ENCODE measurements at regions not wholly inside any gene's neighbourhood (a gene's known extent, or its start where the extent isn't known, plus 50 kb on each side); places are given as distances from the start of the nearest gene placed in this dataset.

DNA sequence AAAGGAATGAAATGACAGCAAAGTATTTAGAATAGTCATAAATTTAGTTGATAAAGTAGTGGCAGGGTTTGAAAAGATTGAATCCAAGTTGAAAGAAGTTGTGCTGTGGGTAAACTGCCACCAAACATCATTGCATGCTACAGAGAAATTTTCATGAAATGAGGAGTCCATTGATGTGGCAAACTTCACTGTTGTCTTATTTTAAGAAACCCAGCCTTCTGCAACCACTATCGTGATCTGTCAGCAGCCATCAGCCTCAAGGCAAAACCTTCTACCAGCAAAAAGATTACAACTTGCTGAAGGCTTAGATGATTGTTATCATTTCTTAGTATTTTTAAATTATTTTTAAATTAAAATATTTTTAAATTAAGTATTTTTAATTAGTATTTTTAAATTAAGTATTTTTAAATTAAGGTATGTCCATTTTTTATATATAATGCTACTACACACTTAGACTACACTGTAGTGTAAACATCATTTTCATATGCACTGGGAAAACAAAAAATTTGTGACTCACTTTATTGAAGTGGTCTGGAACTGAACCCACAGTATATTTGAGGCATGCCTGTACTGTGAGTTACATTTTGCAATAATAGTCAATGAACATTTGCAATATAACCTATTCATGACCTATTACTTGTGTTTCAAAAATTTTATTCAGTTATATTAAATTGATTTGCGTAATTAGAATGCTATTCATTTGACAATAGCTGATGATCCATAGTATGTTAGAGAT lies 67.2 kb upstream of the SYT1 start:
- TF ChIP-seq, protein P1, sequence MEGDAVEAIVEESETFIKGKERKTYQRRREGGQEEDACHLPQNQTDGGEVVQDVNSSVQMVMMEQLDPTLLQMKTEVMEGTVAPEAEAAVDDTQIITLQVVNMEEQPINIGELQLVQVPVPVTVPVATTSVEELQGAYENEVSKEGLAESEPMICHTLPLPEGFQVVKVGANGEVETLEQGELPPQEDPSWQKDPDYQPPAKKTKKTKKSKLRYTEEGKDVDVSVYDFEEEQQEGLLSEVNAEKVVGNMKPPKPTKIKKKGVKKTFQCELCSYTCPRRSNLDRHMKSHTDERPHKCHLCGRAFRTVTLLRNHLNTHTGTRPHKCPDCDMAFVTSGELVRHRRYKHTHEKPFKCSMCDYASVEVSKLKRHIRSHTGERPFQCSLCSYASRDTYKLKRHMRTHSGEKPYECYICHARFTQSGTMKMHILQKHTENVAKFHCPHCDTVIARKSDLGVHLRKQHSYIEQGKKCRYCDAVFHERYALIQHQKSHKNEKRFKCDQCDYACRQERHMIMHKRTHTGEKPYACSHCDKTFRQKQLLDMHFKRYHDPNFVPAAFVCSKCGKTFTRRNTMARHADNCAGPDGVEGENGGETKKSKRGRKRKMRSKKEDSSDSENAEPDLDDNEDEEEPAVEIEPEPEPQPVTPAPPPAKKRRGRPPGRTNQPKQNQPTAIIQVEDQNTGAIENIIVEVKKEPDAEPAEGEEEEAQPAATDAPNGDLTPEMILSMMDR (tag by site-specific recombination; IDR thresholded peaks at IDR 0.05) = no peak
- TF ChIP-seq, protein P2, sequence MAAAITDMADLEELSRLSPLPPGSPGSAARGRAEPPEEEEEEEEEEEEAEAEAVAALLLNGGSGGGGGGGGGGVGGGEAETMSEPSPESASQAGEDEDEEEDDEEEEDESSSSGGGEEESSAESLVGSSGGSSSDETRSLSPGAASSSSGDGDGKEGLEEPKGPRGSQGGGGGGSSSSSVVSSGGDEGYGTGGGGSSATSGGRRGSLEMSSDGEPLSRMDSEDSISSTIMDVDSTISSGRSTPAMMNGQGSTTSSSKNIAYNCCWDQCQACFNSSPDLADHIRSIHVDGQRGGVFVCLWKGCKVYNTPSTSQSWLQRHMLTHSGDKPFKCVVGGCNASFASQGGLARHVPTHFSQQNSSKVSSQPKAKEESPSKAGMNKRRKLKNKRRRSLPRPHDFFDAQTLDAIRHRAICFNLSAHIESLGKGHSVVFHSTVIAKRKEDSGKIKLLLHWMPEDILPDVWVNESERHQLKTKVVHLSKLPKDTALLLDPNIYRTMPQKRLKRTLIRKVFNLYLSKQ (tag by site-specific recombination; IDR thresholded peaks at IDR 0.05; ENCODE audit: borderline replicate concordance) = no peak
- TF ChIP-seq, protein P3, sequence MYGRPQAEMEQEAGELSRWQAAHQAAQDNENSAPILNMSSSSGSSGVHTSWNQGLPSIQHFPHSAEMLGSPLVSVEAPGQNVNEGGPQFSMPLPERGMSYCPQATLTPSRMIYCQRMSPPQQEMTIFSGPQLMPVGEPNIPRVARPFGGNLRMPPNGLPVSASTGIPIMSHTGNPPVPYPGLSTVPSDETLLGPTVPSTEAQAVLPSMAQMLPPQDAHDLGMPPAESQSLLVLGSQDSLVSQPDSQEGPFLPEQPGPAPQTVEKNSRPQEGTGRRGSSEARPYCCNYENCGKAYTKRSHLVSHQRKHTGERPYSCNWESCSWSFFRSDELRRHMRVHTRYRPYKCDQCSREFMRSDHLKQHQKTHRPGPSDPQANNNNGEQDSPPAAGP (tag by site-specific recombination; IDR thresholded peaks at IDR 0.05) = no peak
- TF ChIP-seq, protein P4, sequence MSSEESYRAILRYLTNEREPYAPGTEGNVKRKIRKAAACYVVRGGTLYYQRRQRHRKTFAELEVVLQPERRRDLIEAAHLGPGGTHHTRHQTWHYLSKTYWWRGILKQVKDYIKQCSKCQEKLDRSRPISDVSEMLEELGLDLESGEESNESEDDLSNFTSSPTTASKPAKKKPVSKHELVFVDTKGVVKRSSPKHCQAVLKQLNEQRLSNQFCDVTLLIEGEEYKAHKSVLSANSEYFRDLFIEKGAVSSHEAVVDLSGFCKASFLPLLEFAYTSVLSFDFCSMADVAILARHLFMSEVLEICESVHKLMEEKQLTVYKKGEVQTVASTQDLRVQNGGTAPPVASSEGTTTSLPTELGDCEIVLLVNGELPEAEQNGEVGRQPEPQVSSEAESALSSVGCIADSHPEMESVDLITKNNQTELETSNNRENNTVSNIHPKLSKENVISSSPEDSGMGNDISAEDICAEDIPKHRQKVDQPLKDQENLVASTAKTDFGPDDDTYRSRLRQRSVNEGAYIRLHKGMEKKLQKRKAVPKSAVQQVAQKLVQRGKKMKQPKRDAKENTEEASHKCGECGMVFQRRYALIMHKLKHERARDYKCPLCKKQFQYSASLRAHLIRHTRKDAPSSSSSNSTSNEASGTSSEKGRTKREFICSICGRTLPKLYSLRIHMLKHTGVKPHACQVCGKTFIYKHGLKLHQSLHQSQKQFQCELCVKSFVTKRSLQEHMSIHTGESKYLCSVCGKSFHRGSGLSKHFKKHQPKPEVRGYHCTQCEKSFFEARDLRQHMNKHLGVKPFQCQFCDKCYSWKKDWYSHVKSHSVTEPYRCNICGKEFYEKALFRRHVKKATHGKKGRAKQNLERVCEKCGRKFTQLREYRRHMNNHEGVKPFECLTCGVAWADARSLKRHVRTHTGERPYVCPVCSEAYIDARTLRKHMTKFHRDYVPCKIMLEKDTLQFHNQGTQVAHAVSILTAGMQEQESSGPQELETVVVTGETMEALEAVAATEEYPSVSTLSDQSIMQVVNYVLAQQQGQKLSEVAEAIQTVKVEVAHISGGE (tag by site-specific recombination; conservative IDR thresholded peaks at IDR 0.05; ENCODE audit: low read depth) = no peak

Measured in HEK293 (cell line).